BJ (cell line): ENCODE measurements at regions not wholly inside any gene's neighbourhood (a gene's known extent, or its start where the extent isn't known, plus 50 kb on each side); places are given as distances from the start of the nearest gene placed in this dataset.
"Not testable (repeated sequence)": the region's sequence is repeated elsewhere in the genome, so short reads cannot be mapped to it uniquely, and the experiment has no call there.

Source experiments
- CTCF ChIA-PET: fragments of 350-600 bp; formaldehyde crosslinking; extraction: SDS; loops from one replicate; lab custom pipeline; 2021; ENCODE audit warnings: antibody characterized with exemption, inconsistent platforms; lab: Yijun Ruan, JAX
- POLR2A ChIA-PET: fragments of 300-600 bp; sonication (Branson Sonifier 250); formaldehyde crosslinking; extraction: SDS; loops from one replicate; lab custom pipeline; 2021; ENCODE audit warnings: antibody characterized with exemption; lab: Charles Lee
- DNase-seq: peaks from one replicate; pipeline ENCODE4 v3.0.0-alpha.2; 2011; ENCODE audit warnings: low read depth
- H3K27me3 ChIP-seq: 2 replicates; pipeline ENCODE4 v1.6.0; 2011; ENCODE audit warnings: low read length; ENCODE audit not compliant: control insufficient read depth, insufficient read depth
- H3K36me3 ChIP-seq: 2 replicates; pipeline ENCODE4 v1.5.1; 2011; ENCODE audit warnings: low read length; ENCODE audit not compliant: control insufficient read depth, insufficient read depth
- H3K4me3 ChIP-seq: 2 replicates; pipeline ENCODE4 v1.5.1; 2011; ENCODE audit warnings: low read depth, mild to moderate bottlenecking, control low read depth, low read length
- CTCF ChIP-seq: IDR thresholded peaks from 2 replicates; pipeline ENCODE4 v1.5.1; 2011; ENCODE audit warnings: low read depth, mild to moderate bottlenecking, control low read depth, inconsistent platforms, low read length, moderate library complexity; ENCODE audit not compliant: insufficient read depth

- POLR2A ChIA-PET, result no interaction called here
- TF ChIP-seq CTCF, result no peak
- DNase-seq, result no peak
- Histone ChIP-seq H3K4me3 (no peak overlapping the region), H3K36me3 (no peaks in the 10 kb centered on the region), H3K27me3 (no peaks in the 10 kb centered on the region)
- CTCF ChIA-PET, result no interaction called here
These were observed 74.0 kb upstream of the MSH6 start for GRCh38 chr2:47708801-47709499.

- POLR2A ChIA-PET, result no interaction called here
- no peak for TF ChIP-seq CTCF
- DNase-seq, result no peak
- CTCF ChIA-PET, result interaction anchor here (0.6 to 0.7 kb wide), 2 partner anchors 16 to 64 kb away, joined by 3 read pairs; no protein-coding TSS in a partner anchor
- H3K27me3 ChIP-seq, result no peaks in the 10 kb centered on the region
- H3K4me3 ChIP-seq, result no peak overlapping the region
- no peaks in the 10 kb centered on the region for H3K36me3 ChIP-seq
These were observed 78.7 kb upstream of the MSH6 start for GRCh38 chr2:47704287-47704686.

- no peaks in the 10 kb centered on the region for H3K36me3 ChIP-seq
- ChIA-PET CTCF (no interaction called here), POLR2A (no interaction called here)
- no peak for DNase-seq
- H3K4me3 ChIP-seq, result no peak overlapping the region
- no peak for TF ChIP-seq CTCF
- peaks cover 3% of the 10 kb centered on the region for H3K27me3 ChIP-seq
These were observed 83.3 kb upstream of the MSH6 start for GRCh38 chr2:47699533-47700215.

- H3K36me3 ChIP-seq, DNase-seq, POLR2A ChIA-PET, CTCF ChIA-PET, H3K27me3 ChIP-seq, H3K4me3 ChIP-seq: not testable (repeated sequence)
These were observed 84.4 kb upstream of the MSH6 start for GRCh38 chr2:47698436-47698972.

- H3K27me3 ChIP-seq, H3K4me3 ChIP-seq, POLR2A ChIA-PET, DNase-seq, H3K36me3 ChIP-seq: not testable (repeated sequence)
- CTCF ChIA-PET, result interaction anchor here (0.7 to 1.5 kb wide), 2 partner anchors 12 to 107 kb away, joined by 3 read pairs; no protein-coding TSS in a partner anchor
These were observed 85.1 kb upstream of the MSH6 start for GRCh38 chr2:47697681-47698435.
